ENCODE measurements at regions not wholly inside any gene's neighbourhood (a gene's known extent, or its start where the extent isn't known, plus 50 kb on each side); places are given as distances from the start of the nearest gene placed in this dataset.

GRCh38 chr5:58116346-58116745, 343.5 kb downstream of the PLK2 start:
- DNase-seq (no peak), ATAC-seq (no peak)
- Histone ChIP-seq H3K4me3 (no peak overlapping the region), H3K36me3 (no peaks in the 10 kb centered on the region), H3K27me3 (no peaks in the 10 kb centered on the region), H3K4me1 (peaks cover 0 to 44% (median 0%) of the 10 kb centered on the region in 9 donors), H3K27ac (no peak overlapping the region), H3K9me3 (no peaks in the 10 kb centered on the region)
- TF ChIP-seq, protein P1, sequence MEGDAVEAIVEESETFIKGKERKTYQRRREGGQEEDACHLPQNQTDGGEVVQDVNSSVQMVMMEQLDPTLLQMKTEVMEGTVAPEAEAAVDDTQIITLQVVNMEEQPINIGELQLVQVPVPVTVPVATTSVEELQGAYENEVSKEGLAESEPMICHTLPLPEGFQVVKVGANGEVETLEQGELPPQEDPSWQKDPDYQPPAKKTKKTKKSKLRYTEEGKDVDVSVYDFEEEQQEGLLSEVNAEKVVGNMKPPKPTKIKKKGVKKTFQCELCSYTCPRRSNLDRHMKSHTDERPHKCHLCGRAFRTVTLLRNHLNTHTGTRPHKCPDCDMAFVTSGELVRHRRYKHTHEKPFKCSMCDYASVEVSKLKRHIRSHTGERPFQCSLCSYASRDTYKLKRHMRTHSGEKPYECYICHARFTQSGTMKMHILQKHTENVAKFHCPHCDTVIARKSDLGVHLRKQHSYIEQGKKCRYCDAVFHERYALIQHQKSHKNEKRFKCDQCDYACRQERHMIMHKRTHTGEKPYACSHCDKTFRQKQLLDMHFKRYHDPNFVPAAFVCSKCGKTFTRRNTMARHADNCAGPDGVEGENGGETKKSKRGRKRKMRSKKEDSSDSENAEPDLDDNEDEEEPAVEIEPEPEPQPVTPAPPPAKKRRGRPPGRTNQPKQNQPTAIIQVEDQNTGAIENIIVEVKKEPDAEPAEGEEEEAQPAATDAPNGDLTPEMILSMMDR (IDR thresholded peaks at IDR 0.05), result no peak
- WGBS, 2 donors, result 87 to 88% methylated on average over 3 of the region's 3 CpGs
- intact Hi-C loops (cut with DNase I), result no loop called here

- no peaks in the 10 kb centered on the region for H3K36me3 ChIP-seq
- H3K27me3 ChIP-seq, result no peaks in the 10 kb centered on the region
- WGBS, 2 donors, result 100% methylated on average over 1 of the region's 1 CpG
- H3K4me1 ChIP-seq, result peaks cover 0 to 49% (median 0%) of the 10 kb centered on the region in 9 donors
- DNase-seq, result no peak
- no peak overlapping the region for H3K27ac ChIP-seq
- intact Hi-C loops (cut with DNase I), result no loop called here
- ATAC-seq, result no peak
- H3K4me3 ChIP-seq, result no peak overlapping the region
- TF ChIP-seq, protein P1 (IDR thresholded peaks at IDR 0.05), result no peak
- H3K9me3 ChIP-seq, result no peaks in the 10 kb centered on the region
Measured at GRCh38 chr5:58115811-58116210, 344.1 kb downstream of the PLK2 start.

- Histone ChIP-seq H3K4me3 (no peak overlapping the region), H3K9me3 (no peaks in the 10 kb centered on the region), H3K4me1 (peaks cover 0 to 51% (median 0%) of the 10 kb centered on the region in 9 donors), H3K36me3 (no peaks in the 10 kb centered on the region), H3K27ac (no peak overlapping the region), H3K27me3 (no peaks in the 10 kb centered on the region)
- ATAC-seq (no peak), DNase-seq (no peak)
- 92 to 94% methylated on average over 3 of the region's 3 CpGs for WGBS, 2 donors
- intact Hi-C loops (cut with DNase I), result no loop called here
- TF ChIP-seq, protein P1 (IDR thresholded peaks at IDR 0.05), result no peak
Measured at GRCh38 chr5:58114324-58114723, 345.6 kb downstream of the PLK2 start.

GRCh38 chr5:58113172-58113571, 346.7 kb downstream of the PLK2 start:
- Histone ChIP-seq H3K9me3 (no peaks in the 10 kb centered on the region), H3K4me3 (peak overlapping the region in 1 of 10 donors; percentile 41), H3K36me3 (no peaks in the 10 kb centered on the region), H3K27me3 (no peaks in the 10 kb centered on the region), H3K27ac (peak overlapping the region in 6 of 10 donors; percentile 10 to 80 (median 59)), H3K4me1 (peaks cover 0 to 47% (median 0%) of the 10 kb centered on the region in 9 donors)
- DNase-seq (peak in 1 of 2 donors; percentile 30), ATAC-seq (peak in 4 of 8 donors; percentile 51 to 70 (median 61))
- WGBS, 2 donors, result 72 to 80% methylated on average over 9 of the region's 9 CpGs
- TF ChIP-seq, protein P1 (IDR thresholded peaks at IDR 0.05), result no peak
- intact Hi-C loops (cut with DNase I), result no loop called here
